K562 (cell line): ENCODE measurements at regions not wholly inside any gene's neighbourhood (a gene's known extent, or its start where the extent isn't known, plus 50 kb on each side); places are given as distances from the start of the nearest gene placed in this dataset.

ENCODE experiments used
- CTCF ChIP-seq, 3 experiments: IDR thresholded peaks in 2 of 3; conservative IDR thresholded peaks in 1 of 3; 2 replicates each; pipeline ENCODE4 v1.5.1; 2011 to 2012; ENCODE audit warnings: low read length in 3 of 3, mild to moderate bottlenecking in 3 of 3, control low read depth in 2 of 3, improper control_type of control experiment in 1 of 3, inconsistent platforms in 1 of 3, low read depth in 1 of 3, mixed read lengths in 1 of 3, moderate library complexity in 1 of 3; ENCODE audit not compliant: insufficient read depth in 2 of 3
- FOXJ2 ChIP-seq: fragments of 200-800 bp; sonication (Bioruptor generic); IDR thresholded peaks from 2 replicates; pipeline ENCODE4 v1.6.1; 2016; ENCODE audit warnings: missing genetic modification characterization, missing compliant biosample characterization
- POLR2A ChIP-seq: fragments of 450-650 bp; conservative IDR thresholded peaks from 2 replicates; pipeline ENCODE4 v1.6.1; 2016
- PTRF ChIP-seq: fragments of 450-650 bp; IDR thresholded peaks from 2 replicates; pipeline ENCODE4 v1.6.1; 2016; ENCODE audit warnings: mild to moderate bottlenecking, missing genetic modification characterization, missing compliant biosample characterization
- THAP12 ChIP-seq: fragments of 250-450 bp; sonication (Bioruptor Pico); IDR thresholded peaks from 2 replicates; pipeline ENCODE4 v1.9.0; 2021; ENCODE audit warnings: mild to moderate bottlenecking, inconsistent platforms
- WHSC1 ChIP-seq: IDR thresholded peaks from one replicate; pipeline ENCODE4 v1.6.1; 2012; ENCODE audit warnings: low read length, control low read depth, inconsistent platforms
- ZNF239 ChIP-seq: fragments of 250-450 bp; sonication (Bioruptor Pico); IDR thresholded peaks from 2 replicates; pipeline ENCODE4 v1.4.0; 2020; ENCODE audit warnings: mild to moderate bottlenecking
- ZNF655 ChIP-seq: fragments of 250-450 bp; sonication (Bioruptor Pico); IDR thresholded peaks from 2 replicates; pipeline ENCODE4 v1.5.0; 2021
- ZSCAN32 ChIP-seq: fragments of 450-650 bp; formaldehyde crosslinking; IDR thresholded peaks from 2 replicates; pipeline ENCODE4 v1.4.0; 2020; ENCODE audit warnings: mild to moderate bottlenecking, moderate library complexity

- TF ChIP-seq THAP12 (CRISPR knock-in tag) (no peak), ZNF655 (CRISPR knock-in tag) (no peak), POLR2A (no peak), PTRF (tag) (no peak), WHSC1 (no peak), FOXJ2 (no peak), ZSCAN32 (CRISPR knock-in tag) (no peak), CTCF (IDR thresholded peaks at IDR 0.05 in 2 of 3, conservative IDR thresholded peaks at IDR 0.05 in 1 of 3; ENCODE audit: insufficient read depth in 2 of 3, low read depth in 1 of 3, low read length in 3 of 3) (no peak), ZNF239 (CRISPR knock-in tag) (no peak)
These were observed 123.4 kb upstream of the RFC3 start (continued) for GRCh38 chr13:33694546-33694945.
